ENCODE measurements at regions not wholly inside any gene's neighbourhood (a gene's known extent, or its start where the extent isn't known, plus 50 kb on each side); places are given as distances from the start of the nearest gene placed in this dataset.

GRCh38 chr11:115075356-115075755, 397.0 kb downstream of the NXPE2 start:
- H3K27ac ChIP-seq: no peak overlapping the region
- peak in 2 of 8 donors; percentile 37 to 50 for ATAC-seq
- peaks cover 0 to 17% (median 0%) of the 10 kb centered on the region in 7 donors for H3K27me3 ChIP-seq
- DNase-seq: no peak
- H3K4me1 ChIP-seq: no peaks in the 10 kb centered on the region
- no peak for TF ChIP-seq CTCF (IDR thresholded peaks at IDR 0.05)
- H3K9me3 ChIP-seq: no peaks in the 10 kb centered on the region
- no peaks in the 10 kb centered on the region for H3K36me3 ChIP-seq
- H3K4me3 ChIP-seq: no peak overlapping the region
- 38 to 49% methylated on average over 3 of the region's 3 CpGs for WGBS, 2 donors
- intact Hi-C loops (cut with DNase I): loop anchor here in 1 of 10 donors (1.0 kb wide), 1 partner anchor 32 kb away; no protein-coding TSS in a partner anchor

- no peak for TF ChIP-seq CTCF (IDR thresholded peaks at IDR 0.05)
- 56 to 63% methylated on average over 2 of the region's 2 CpGs for WGBS, 2 donors
- no peaks in the 10 kb centered on the region for H3K4me1 ChIP-seq
- DNase-seq (no peak), ATAC-seq (no peak)
- H3K4me3 ChIP-seq: no peak overlapping the region
- no peaks in the 10 kb centered on the region for H3K36me3 ChIP-seq
- H3K27ac ChIP-seq: no peak overlapping the region
- H3K27me3 ChIP-seq: peaks cover 0 to 17% (median 0%) of the 10 kb centered on the region in 7 donors
- intact Hi-C loops (cut with DNase I): no loop called here
- H3K9me3 ChIP-seq: no peaks in the 10 kb centered on the region
Observed at GRCh38 chr11:115077740-115078139, 399.4 kb downstream of the NXPE2 start.

GRCh38 chr11:115078461-115079438, 400.4 kb downstream of the NXPE2 start:
- no peak overlapping the region for H3K4me3 ChIP-seq
- 80 to 81% methylated on average over 15 of the region's 15 CpGs for WGBS, 2 donors
- no peaks in the 10 kb centered on the region for H3K36me3 ChIP-seq
- DNase-seq (no peak), ATAC-seq (no peak)
- no peak overlapping the region for H3K27ac ChIP-seq
- intact Hi-C loops (cut with DNase I): no loop called here
- peaks cover 0 to 20% (median 0%) of the 10 kb centered on the region in 7 donors for H3K27me3 ChIP-seq
- H3K9me3 ChIP-seq: no peaks in the 10 kb centered on the region
- TF ChIP-seq CTCF (IDR thresholded peaks at IDR 0.05): no peak
- no peaks in the 10 kb centered on the region for H3K4me1 ChIP-seq

- Histone ChIP-seq H3K4me1 (peaks cover 0 to 5% (median 0%) of the 10 kb centered on the region in 9 donors), H3K27ac (no peak overlapping the region), H3K36me3 (no peaks in the 10 kb centered on the region), H3K27me3 (peaks cover 0 to 26% (median 0%) of the 10 kb centered on the region in 7 donors), H3K9me3 (no peaks in the 10 kb centered on the region), H3K4me3 (no peak overlapping the region)
- DNase-seq (no peak), ATAC-seq (no peak)
- WGBS, 2 donors: 78 to 82% methylated on average over 9 of the region's 9 CpGs
- intact Hi-C loops (cut with DNase I): no loop called here
- TF ChIP-seq CTCF (IDR thresholded peaks at IDR 0.05): no peak
Observed at GRCh38 chr11:115080923-115081680, 402.8 kb downstream of the NXPE2 start.

All from heart right ventricle (tissue), 16 donors.